ENCODE measurements at regions not wholly inside any gene's neighbourhood (a gene's known extent, or its start where the extent isn't known, plus 50 kb on each side); places are given as distances from the start of the nearest gene placed in this dataset.
A peak's percentile ranks its signal among the peaks of the same experiment; 100 is the strongest.

- no peak overlapping the region for H3K27ac ChIP-seq
- DNase-seq (ENCODE audit: low read depth, low spot score): peak; percentile 80
These were observed 206.9 kb upstream of the PKDCC start for GRCh38 chr2:41840702-41841551.

DNA sequence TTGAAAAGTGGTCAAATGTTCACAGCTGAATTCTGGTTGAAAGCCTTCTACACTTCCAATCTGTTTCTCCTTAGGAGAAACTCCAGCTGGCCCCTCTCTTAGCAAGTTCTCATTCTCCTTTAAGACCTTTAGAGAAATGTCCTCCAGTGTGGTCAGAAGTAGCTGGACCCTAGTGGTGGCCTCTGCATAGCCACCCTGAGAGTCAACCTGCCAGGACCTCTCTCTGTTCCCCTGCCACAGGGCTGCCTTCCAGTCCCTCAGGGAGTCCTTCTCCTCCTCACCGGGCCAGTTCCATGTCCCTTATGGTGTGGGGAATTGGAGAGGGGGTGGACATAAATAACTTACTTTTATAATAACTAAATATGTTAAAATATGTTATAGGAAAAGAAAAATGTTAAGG is 200.9 kb upstream of the PKDCC start:
- H3K27ac ChIP-seq: no peak overlapping the region
- DNase-seq (ENCODE audit: low read depth, low spot score): no peak

GRCh38 chr2:41847744-41848441 is 199.9 kb upstream of the PKDCC start:
- no peak overlapping the region for H3K27ac ChIP-seq
- DNase-seq (ENCODE audit: low read depth, low spot score): peak; percentile 71

DNA sequence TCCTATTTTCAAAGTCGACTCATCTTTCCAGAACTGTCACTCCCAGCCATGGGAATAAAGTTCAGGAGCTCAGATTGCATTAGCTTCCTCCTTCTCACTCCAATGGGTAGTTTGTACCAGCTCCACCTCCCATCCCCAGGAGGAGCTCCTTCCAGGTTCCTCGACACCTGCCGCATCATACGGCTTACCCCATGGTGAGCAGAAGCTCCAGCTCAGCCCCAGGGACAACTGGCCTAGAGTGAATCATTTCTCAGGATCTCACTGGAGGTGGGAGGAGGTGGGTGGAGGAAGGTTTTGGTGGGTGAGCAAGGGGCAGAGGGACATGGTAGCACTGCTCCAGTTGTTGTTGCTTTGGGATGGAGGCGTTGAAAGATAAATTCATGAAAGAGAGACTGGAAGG is 196.3 kb upstream of the PKDCC start:
- H3K27ac ChIP-seq: no peak overlapping the region
- DNase-seq (ENCODE audit: low read depth, low spot score): no peak

DNA sequence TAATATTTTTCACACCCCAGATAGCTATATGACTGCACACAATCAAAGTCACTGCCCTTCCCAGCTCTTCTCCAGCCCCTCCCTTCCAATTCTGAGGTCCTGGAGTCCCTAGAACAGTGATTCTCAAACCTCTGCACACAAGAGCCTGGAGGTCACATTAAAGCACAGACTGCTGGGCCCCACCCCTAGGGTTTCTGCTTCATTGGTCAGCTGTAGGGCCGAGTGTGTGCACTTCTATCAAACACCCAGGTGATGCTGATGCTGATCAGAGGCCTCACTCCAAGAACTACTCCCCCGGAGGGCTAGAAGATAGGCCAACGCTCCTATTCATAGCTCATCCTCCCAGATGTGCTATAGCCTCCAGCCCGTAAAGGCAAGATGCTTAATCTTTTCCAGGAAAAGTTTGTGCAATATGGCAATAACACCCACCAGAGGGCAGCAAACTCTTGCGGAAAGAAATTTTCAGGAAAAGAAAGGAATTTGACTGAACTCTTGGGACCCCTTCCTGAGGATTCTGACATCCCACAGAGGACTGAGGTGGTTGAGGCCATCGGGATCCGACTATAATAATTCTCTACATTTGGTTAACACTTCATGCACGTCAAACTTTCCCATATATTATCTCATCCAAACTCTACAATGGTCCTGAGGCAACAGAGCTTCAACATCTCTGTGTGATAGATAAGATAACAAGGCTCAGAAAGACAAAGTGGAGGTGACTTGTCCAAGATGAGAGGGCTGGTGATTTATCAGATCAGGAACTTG is 194.2 kb upstream of the PKDCC start:
- DNase-seq (ENCODE audit: low read depth, low spot score): no peak
- peak overlapping the region; percentile 25 for H3K27ac ChIP-seq

- DNase-seq (ENCODE audit: low read depth, low spot score): peak; percentile 31
- peak overlapping the region; percentile 25 for H3K27ac ChIP-seq
These were observed 193.6 kb upstream of the PKDCC start for GRCh38 chr2:41854227-41854626.

DNA sequence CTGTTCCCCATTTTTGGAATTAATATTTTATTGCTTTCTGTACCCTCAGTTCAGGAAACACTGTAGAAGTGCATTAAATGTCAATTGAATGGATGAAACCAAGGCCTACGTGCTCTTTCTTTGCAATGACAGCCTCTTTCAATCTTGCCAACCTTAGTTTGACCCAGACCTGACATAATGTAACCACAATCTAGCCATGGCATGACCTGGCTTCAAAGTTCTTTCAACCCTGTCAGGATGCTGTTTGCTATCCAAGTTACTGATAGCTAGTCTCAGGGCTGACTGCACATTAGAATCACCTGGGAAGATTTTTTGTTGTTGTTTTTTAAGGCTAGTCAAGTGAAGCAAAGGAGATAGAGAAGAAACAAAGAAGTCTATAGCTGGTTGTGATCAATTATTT is 190.9 kb upstream of the PKDCC start:
- DNase-seq (ENCODE audit: low read depth, low spot score): no peak
- H3K27ac ChIP-seq: no peak overlapping the region

- peak; percentile 29 for DNase-seq (ENCODE audit: low read depth, low spot score)
- H3K27ac ChIP-seq: peak overlapping the region; percentile 82
These were observed 188.0 kb upstream of the PKDCC start for GRCh38 chr2:41859615-41860514.

DNA sequence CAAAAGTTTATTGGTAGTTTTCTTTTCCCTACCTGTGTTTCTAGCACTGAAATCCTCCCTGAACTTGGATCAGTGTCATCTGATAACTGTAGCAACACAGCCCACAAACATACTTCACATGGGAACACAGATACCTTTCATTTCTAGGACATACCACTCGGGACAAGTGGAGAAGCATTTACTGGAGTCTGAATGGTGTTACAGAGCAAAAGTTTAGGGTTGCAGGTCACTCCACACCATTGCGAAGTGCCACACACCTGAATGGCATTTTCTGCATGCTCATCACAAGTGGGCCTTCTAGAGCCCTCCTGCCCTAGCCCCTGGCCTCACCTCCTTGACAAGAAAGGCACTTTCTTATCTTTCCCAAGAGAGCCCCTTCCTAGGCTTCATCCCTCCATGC is 184.8 kb upstream of the PKDCC start:
- no peak for DNase-seq (ENCODE audit: low read depth, low spot score)

GRCh38 chr2:41865263-41865662 is 182.6 kb upstream of the PKDCC start:
- no peak overlapping the region for H3K27ac ChIP-seq
- no peak for DNase-seq (ENCODE audit: low read depth, low spot score)

More for the DNA sequence above, 184.8 kb upstream of the PKDCC start:
- no peak overlapping the region for H3K27ac ChIP-seq

DNA sequence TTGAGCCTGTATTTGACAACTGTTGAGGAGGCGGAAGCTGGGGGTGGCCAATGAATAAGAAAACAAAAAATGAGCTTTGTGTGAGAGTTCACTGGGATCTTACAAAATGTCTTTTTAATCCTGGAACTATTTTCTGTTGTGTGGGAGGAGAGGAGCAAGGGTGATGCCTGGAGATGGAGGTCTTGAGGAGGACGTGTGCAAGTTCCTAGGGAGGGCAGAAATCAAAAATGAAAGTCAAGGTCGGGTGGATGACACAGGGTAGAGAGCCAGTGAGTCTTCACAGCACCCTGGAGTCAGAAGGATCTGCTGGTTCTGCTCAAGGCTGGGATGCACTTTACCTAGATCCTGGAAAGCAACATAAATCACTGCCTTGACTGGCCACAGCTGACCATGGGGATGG is 180.3 kb upstream of the PKDCC start:
- H3K27ac ChIP-seq: no peak overlapping the region
- no peak for DNase-seq (ENCODE audit: low read depth, low spot score)

GRCh38 chr2:41869542-41870264 is 178.1 kb upstream of the PKDCC start:
- no peak for DNase-seq (ENCODE audit: low read depth, low spot score)

DNA sequence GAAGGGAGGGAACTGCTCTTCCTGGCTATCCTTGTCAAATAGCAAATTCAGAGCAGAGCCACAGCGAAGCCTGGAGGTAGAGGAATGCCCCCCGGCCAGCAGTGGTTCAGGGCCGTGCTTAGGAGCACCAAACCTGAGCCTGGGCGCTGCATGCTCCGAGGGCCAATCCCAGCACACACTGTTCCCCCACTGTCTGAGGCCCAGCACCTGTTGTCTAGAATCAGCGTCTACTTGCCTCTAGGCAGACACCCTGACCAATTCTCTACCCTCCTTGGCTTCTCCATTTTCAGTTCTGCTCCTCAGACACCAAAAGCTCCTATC is 177.6 kb upstream of the PKDCC start:
- DNase-seq (ENCODE audit: low read depth, low spot score): no peak
- no peak overlapping the region for H3K27ac ChIP-seq

More at GRCh38 chr2:41869542-41870264, 178.1 kb upstream of the PKDCC start:
- H3K27ac ChIP-seq: no peak overlapping the region

DNA sequence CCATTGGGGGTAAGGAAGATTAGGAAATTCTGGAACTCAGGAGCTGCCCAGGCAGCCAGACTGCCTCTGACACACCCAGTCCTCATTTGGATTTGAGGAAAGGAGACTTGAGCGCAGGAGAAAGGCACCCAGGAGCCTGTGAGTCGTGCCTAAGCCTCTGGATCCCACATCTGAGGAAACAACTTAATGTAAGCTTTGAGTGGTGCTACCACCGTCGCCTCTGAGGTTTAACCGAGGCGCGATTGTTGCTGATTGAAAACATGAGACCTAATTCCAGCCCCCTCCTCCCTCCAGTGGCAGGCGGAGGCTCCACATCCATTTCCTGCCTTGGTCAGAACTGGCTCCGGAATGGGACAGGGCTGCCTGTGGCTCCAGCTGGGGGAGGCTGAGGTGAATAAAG is 176.7 kb upstream of the PKDCC start:
- DNase-seq (ENCODE audit: low read depth, low spot score): no peak
- no peak overlapping the region for H3K27ac ChIP-seq

- no peak overlapping the region for H3K27ac ChIP-seq
- no peak for DNase-seq (ENCODE audit: low read depth, low spot score)
These were observed 175.2 kb upstream of the PKDCC start for GRCh38 chr2:41872646-41873045.

GRCh38 chr2:41873102-41874031 is 174.5 kb upstream of the PKDCC start:
- DNase-seq (ENCODE audit: low read depth, low spot score): no peak
- H3K27ac ChIP-seq: no peak overlapping the region

GRCh38 chr2:41877114-41877678 is 170.6 kb upstream of the PKDCC start:
- H3K27ac ChIP-seq: no peak overlapping the region

DNA sequence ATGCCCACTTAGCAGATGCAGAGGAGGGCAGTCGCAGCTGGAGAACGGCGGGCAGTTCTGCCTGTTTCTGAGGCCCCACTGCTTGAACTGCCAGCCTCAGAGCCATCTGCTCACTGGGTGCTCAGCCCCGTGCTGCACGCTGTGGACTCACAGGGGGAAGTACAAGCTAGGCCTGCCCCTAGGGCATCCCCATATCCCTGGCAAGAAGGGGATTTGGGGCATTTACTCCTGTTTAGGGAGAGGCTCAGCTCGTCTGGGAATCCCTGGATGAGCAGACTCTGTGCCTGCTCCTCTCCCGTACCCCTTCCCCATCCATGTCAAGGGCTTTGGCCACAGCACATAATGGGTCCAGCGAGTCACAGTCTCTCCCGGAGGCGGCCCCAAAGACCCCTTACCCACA is 169.8 kb upstream of the PKDCC start:
- no peak for DNase-seq (ENCODE audit: low read depth, low spot score)
- H3K27ac ChIP-seq: no peak overlapping the region

More at GRCh38 chr2:41877114-41877678, 170.6 kb upstream of the PKDCC start:
- no peak for DNase-seq (ENCODE audit: low read depth, low spot score)
